ENCODE measurements at regions not wholly inside any gene's neighbourhood (a gene's known extent, or its start where the extent isn't known, plus 50 kb on each side); places are given as distances from the start of the nearest gene placed in this dataset.

DNA sequence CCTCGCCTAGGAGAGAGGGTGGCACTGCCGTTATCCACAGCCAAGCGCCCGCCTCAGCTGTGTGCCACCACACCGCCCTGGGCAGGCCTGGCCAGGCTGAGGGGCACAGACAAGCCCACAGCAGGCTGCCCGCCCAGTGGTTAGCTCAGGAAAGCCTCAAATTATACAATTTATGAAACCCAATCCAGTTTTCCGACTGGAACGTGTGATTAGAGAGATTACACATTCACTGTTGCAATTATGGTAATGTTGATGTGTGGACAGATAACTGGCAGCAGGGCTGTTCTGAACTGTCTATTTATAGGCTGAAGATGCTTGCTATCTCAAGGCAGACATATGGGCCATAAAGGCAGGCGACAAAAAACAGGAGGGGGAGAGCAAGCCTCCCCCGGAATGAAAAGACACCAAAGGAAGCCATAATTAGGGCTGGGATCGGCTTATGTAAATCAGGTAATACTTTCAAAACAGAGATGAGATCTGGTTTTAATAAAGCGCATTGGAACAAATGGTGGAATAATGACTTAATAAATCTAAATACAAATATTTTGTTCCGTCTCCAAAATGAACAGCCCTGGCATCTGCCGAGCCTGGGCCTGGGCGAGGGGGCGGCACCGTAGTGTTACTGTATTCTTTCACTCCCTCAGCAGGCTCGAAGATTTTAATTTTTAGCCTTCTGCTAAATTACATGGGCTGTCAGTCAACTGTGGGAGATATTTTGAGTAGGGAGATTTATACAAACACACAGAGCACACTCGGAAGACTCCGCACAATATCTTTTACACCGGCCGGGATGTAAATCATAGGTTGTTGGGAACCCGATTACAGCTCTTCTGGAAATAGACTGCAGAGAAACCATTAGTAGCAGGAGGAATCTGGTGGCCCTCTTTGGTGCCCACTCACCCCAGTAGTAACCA is 103.1 kb upstream of the TLE3 start:
- Histone ChIP-seq H3K4me1 (peaks cover 0 to 7% (median 6%) of the 10 kb centered on the region in 4 donors), H3K36me3 (no peaks in the 10 kb centered on the region), H3K9me3 (no peaks in the 10 kb centered on the region), H3K27me3 (no peaks in the 10 kb centered on the region), H3K27ac (no peak overlapping the region), H3K4me3 (no peak overlapping the region)
- DNase-seq = no peak
- TF ChIP-seq, protein P1, sequence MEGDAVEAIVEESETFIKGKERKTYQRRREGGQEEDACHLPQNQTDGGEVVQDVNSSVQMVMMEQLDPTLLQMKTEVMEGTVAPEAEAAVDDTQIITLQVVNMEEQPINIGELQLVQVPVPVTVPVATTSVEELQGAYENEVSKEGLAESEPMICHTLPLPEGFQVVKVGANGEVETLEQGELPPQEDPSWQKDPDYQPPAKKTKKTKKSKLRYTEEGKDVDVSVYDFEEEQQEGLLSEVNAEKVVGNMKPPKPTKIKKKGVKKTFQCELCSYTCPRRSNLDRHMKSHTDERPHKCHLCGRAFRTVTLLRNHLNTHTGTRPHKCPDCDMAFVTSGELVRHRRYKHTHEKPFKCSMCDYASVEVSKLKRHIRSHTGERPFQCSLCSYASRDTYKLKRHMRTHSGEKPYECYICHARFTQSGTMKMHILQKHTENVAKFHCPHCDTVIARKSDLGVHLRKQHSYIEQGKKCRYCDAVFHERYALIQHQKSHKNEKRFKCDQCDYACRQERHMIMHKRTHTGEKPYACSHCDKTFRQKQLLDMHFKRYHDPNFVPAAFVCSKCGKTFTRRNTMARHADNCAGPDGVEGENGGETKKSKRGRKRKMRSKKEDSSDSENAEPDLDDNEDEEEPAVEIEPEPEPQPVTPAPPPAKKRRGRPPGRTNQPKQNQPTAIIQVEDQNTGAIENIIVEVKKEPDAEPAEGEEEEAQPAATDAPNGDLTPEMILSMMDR (IDR thresholded peaks at IDR 0.05) = no peak
- no peak for TF ChIP-seq POLR2A (IDR thresholded peaks at IDR 0.05)

DNA sequence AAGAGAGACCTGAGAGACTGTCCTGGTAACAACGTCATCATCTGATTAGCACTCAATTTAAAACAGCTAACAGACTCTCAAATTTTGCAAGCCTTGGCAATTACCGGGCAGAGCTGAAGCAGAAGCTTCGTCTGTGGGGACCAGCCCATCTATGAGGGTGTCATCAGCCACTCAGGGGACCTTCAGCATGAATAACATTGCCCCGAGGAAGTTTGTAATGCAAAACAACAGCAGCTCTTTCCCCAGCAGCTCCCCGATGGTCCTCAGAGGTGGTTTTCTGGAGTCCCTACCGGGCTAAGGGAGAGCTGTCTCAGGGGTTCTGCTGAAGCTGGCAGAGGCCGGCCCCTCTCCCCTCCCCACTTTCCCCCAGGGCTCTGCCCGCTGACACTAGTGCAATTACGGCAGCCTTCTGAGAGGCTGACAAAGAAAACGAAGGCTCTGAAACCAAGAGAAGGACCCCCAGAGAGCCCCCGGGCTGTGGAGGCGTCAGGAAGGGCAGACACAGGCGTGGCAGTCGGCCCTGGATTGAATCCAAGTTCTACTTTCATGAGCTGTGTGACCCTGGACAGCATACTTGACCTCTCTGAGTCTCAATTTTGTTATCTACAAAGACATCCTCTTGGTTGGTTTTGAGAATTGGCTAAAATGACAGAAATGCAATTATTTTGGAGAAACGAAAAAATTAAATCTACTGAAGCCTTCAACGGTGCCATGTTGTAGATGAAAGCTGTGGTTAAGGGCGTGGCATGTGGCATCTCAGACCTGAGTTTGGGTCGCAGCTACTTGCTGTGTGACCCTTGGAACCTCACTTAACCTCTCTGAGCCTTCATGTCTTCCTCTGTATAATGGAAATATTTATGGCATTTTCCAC is 102.1 kb upstream of the TLE3 start:
- Histone ChIP-seq H3K27me3 (no peaks in the 10 kb centered on the region), H3K27ac (no peak overlapping the region), H3K4me1 (peaks cover 0 to 11% (median 7%) of the 10 kb centered on the region in 4 donors), H3K4me3 (no peak overlapping the region), H3K36me3 (no peaks in the 10 kb centered on the region), H3K9me3 (no peaks in the 10 kb centered on the region)
- TF ChIP-seq POLR2A (IDR thresholded peaks at IDR 0.05) = no peak
- TF ChIP-seq, protein P1 (IDR thresholded peaks at IDR 0.05) = no peak
- no peak for DNase-seq

DNA sequence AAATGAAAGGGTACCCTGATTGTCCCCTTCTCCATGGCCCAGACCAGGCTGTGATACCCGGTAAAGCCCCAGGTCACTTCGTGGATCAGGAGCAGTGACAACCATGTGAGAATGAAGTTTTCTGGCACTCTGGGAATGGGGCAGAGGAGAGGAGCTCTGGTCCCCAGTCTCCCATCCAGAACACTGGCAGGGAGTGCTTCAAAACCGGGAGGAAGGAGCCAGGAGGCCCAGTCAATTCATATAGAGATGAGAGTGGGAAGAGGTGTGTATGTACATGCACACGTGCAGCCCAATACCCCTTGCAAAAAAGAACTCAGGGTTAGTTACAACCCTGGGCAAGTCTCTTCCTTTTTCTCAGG is 101.4 kb upstream of the TLE3 start:
- Histone ChIP-seq H3K4me3 (no peak overlapping the region), H3K27ac (no peak overlapping the region), H3K36me3 (no peaks in the 10 kb centered on the region), H3K9me3 (no peaks in the 10 kb centered on the region), H3K27me3 (no peaks in the 10 kb centered on the region), H3K4me1 (peaks cover 0 to 11% (median 7%) of the 10 kb centered on the region in 4 donors)
- DNase-seq = no peak
- TF ChIP-seq, protein P1 (IDR thresholded peaks at IDR 0.05) = no peak
- no peak for TF ChIP-seq POLR2A (IDR thresholded peaks at IDR 0.05)

DNA sequence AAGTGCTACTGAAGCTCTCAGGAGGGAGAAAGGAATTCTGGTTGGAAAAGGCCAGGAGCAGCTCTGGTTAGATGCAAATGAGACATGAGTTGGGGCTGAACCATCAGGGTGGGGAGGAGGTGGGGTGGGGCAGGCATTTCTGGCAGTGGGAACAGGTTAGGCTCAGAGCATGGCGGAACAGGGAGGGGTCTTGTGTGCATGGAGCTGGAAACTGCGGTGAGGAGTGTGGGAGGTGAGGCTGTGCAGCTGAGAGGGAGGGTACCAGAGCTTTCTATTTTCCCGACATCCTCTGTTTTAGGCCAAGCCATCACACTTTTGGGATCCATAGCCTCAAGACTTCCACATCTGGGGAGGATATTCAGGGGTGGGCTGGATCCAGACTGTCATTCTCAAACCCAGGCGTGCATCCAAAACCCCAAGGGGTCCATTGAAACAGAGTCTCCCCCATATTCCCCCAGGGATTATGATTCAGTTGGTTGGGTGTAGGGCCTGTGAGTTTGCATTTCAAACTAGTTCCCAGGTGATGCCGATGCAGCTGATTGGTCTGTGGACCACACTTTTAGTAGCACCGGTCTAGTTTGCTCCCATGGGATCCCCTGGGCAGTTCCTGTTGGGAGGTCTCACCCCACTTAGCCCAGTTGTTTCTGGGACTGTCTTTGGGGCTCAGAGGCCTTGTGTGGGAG is 100.9 kb upstream of the TLE3 start:
- H3K36me3 ChIP-seq = no peaks in the 10 kb centered on the region
- no peak overlapping the region for H3K4me3 ChIP-seq
- no peaks in the 10 kb centered on the region for H3K9me3 ChIP-seq
- no peak overlapping the region for H3K27ac ChIP-seq
- DNase-seq = no peak
- H3K27me3 ChIP-seq = no peaks in the 10 kb centered on the region
- H3K4me1 ChIP-seq = peaks cover 0 to 11% (median 7%) of the 10 kb centered on the region in 4 donors
- TF ChIP-seq POLR2A (IDR thresholded peaks at IDR 0.05) = no peak
- TF ChIP-seq, protein P1 (IDR thresholded peaks at IDR 0.05) = no peak

DNA sequence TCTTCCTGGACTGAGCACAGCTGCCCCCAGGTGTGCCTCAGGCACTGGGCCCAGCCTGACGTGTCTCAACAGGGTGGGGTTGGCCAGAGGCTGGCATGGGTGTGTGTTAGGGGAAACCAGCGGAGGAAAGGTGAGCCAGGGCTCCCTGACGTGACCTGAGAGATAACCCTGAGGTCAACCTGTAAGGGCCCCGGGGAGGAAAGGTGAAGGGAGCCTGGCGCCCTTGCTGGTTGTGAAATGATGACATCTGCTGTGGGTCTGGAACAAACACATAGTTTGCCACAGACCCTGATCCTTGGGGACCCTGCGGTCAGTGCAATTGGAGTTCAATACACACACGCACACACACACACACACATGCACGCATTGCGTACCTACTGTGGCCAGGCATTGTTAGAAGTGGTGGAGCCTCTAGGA is 100.2 kb upstream of the TLE3 start:
- Histone ChIP-seq H3K9me3 (no peaks in the 10 kb centered on the region), H3K4me3 (no peak overlapping the region), H3K36me3 (no peaks in the 10 kb centered on the region), H3K27me3 (no peaks in the 10 kb centered on the region), H3K27ac (no peak overlapping the region), H3K4me1 (peaks cover 0 to 11% (median 7%) of the 10 kb centered on the region in 4 donors)
- TF ChIP-seq, protein P1 (IDR thresholded peaks at IDR 0.05) = no peak
- no peak for TF ChIP-seq POLR2A (IDR thresholded peaks at IDR 0.05)
- no peak for DNase-seq
